Hepatocyte (in vitro differentiated cells): ENCODE measurements at regions not wholly inside any gene's neighbourhood (a gene's known extent, or its start where the extent isn't known, plus 50 kb on each side); places are given as distances from the start of the nearest gene placed in this dataset.

Source experiments
- EZH2 ChIP-seq: fragments of 200-600 bp; sonication (generic); IDR thresholded peaks from 2 replicates; pipeline ENCODE4 v1.6.1; 2016; ENCODE audit warnings: antibody characterized with exemption, mild to moderate bottlenecking, borderline replicate concordance
- EZH2phosphoT487 ChIP-seq: fragments of 200-600 bp; sonication (generic); IDR thresholded peaks from one replicate; pipeline ENCODE4 v1.6.1; 2018; ENCODE audit warnings: antibody characterized with exemption, mild to moderate bottlenecking, low read depth, moderate library complexity; ENCODE audit not compliant: unreplicated experiment, severe bottlenecking
- TF ChIP-seq, protein P1 (sequence below): fragments of 200-600 bp; sonication (generic); IDR thresholded peaks from 2 replicates; pipeline ENCODE4 v1.5.1; 2016; ENCODE audit warnings: antibody characterized with exemption, mild to moderate bottlenecking; ENCODE audit not compliant: poor library complexity

DNA sequence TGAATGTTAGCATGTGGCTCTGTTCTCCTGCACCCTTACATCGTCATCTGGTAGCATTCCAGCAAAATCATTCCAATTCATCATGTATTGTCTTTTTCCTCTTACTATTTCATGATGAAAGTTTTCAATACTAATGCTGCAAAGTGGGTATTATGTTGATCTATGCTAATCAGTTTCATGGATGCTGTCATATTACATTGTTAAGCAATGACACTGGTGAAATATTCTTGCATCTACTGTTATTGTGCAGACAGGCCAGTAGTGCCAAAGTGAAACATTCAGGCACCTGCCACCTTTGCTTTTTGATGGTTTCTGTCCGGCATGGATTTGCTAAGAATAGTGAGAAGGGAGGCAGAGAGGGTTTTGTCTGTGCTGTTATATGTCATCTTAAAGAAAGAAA, 76.1 kb upstream of the SMIM21 start:
- TF ChIP-seq, protein P1, sequence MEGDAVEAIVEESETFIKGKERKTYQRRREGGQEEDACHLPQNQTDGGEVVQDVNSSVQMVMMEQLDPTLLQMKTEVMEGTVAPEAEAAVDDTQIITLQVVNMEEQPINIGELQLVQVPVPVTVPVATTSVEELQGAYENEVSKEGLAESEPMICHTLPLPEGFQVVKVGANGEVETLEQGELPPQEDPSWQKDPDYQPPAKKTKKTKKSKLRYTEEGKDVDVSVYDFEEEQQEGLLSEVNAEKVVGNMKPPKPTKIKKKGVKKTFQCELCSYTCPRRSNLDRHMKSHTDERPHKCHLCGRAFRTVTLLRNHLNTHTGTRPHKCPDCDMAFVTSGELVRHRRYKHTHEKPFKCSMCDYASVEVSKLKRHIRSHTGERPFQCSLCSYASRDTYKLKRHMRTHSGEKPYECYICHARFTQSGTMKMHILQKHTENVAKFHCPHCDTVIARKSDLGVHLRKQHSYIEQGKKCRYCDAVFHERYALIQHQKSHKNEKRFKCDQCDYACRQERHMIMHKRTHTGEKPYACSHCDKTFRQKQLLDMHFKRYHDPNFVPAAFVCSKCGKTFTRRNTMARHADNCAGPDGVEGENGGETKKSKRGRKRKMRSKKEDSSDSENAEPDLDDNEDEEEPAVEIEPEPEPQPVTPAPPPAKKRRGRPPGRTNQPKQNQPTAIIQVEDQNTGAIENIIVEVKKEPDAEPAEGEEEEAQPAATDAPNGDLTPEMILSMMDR = no peak
- no peak for TF ChIP-seq EZH2
- TF ChIP-seq EZH2phosphoT487 = no peak
